Ishikawa (cell line): ENCODE measurements at regions not wholly inside any gene's neighbourhood (a gene's known extent, or its start where the extent isn't known, plus 50 kb on each side); places are given as distances from the start of the nearest gene placed in this dataset.

Experiments
- CEBPB ChIP-seq: IDR thresholded peaks from 2 replicates; pipeline ENCODE4 v1.6.1; 2012
- CREB1 ChIP-seq: IDR thresholded peaks from 2 replicates; pipeline ENCODE4 v1.6.1; 2012; ENCODE audit warnings: low read depth
- EGR1 ChIP-seq: IDR thresholded peaks from 2 replicates; pipeline ENCODE4 v1.6.1; 2012
- EP300 ChIP-seq: IDR thresholded peaks from 2 replicates; pipeline ENCODE4 v1.6.1; 2012; ENCODE audit warnings: borderline replicate concordance
- FOXM1 ChIP-seq: IDR thresholded peaks from 2 replicates; pipeline ENCODE4 v1.6.1; 2012; ENCODE audit warnings: low read depth, borderline replicate concordance
- NFIC ChIP-seq: IDR thresholded peaks from 2 replicates; pipeline ENCODE4 v1.6.1; 2012
- RAD21 ChIP-seq: IDR thresholded peaks from 2 replicates; pipeline ENCODE4 v1.6.1; 2012; ENCODE audit warnings: low read depth
- TAF1 ChIP-seq: IDR thresholded peaks from 2 replicates; pipeline ENCODE4 v1.6.1; 2012; ENCODE audit warnings: low read depth, mild to moderate bottlenecking
- TCF12 ChIP-seq: IDR thresholded peaks from 2 replicates; pipeline ENCODE4 v1.6.1; 2012; ENCODE audit warnings: low read depth
- TEAD4 ChIP-seq: IDR thresholded peaks from 2 replicates; pipeline ENCODE4 v1.6.1; 2012
- YY1 ChIP-seq: IDR thresholded peaks from 2 replicates; pipeline ENCODE4 v1.6.1; 2012; ENCODE audit warnings: low read depth
- ZBTB7A ChIP-seq: IDR thresholded peaks from 2 replicates; pipeline ENCODE4 v1.6.1; 2012; ENCODE audit warnings: low read depth
- TF ChIP-seq, protein P1 (sequence below): IDR thresholded peaks from 2 replicates; pipeline ENCODE4 v1.6.1; 2012; ENCODE audit warnings: low read depth, mild to moderate bottlenecking
- TF ChIP-seq, protein P2 (sequence below): IDR thresholded peaks from 2 replicates; pipeline ENCODE4 v1.6.1; 2012
- TF ChIP-seq, protein P3 (sequence below): IDR thresholded peaks from 2 replicates; pipeline ENCODE4 v1.6.1; 2012

DNA sequence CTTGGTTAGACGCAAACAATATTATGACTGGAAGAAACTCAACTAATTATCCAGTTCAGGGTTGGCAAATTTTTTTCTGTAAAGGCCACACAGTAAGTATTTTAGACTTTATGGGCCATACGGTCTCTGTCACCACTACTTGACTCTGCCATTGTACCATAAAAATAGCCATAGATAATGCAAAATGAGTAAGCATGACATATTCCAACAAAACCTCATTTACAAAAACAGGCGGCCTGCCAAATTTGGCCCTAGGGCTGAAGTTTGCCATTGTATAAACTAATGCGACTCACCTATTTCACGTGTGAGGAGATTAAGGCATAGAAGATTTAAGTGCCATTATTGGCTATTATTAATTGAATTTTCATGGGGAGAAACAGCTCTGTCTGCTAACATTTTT is 116.8 kb upstream of the CNTN6 start:
- TF ChIP-seq, protein P1, sequence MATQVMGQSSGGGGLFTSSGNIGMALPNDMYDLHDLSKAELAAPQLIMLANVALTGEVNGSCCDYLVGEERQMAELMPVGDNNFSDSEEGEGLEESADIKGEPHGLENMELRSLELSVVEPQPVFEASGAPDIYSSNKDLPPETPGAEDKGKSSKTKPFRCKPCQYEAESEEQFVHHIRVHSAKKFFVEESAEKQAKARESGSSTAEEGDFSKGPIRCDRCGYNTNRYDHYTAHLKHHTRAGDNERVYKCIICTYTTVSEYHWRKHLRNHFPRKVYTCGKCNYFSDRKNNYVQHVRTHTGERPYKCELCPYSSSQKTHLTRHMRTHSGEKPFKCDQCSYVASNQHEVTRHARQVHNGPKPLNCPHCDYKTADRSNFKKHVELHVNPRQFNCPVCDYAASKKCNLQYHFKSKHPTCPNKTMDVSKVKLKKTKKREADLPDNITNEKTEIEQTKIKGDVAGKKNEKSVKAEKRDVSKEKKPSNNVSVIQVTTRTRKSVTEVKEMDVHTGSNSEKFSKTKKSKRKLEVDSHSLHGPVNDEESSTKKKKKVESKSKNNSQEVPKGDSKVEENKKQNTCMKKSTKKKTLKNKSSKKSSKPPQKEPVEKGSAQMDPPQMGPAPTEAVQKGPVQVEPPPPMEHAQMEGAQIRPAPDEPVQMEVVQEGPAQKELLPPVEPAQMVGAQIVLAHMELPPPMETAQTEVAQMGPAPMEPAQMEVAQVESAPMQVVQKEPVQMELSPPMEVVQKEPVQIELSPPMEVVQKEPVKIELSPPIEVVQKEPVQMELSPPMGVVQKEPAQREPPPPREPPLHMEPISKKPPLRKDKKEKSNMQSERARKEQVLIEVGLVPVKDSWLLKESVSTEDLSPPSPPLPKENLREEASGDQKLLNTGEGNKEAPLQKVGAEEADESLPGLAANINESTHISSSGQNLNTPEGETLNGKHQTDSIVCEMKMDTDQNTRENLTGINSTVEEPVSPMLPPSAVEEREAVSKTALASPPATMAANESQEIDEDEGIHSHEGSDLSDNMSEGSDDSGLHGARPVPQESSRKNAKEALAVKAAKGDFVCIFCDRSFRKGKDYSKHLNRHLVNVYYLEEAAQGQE = no peak
- TF ChIP-seq, protein P2, sequence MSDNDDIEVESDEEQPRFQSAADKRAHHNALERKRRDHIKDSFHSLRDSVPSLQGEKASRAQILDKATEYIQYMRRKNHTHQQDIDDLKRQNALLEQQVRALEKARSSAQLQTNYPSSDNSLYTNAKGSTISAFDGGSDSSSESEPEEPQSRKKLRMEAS = no peak
- TF ChIP-seq TAF1 = no peak
- TF ChIP-seq NFIC = no peak

DNA sequence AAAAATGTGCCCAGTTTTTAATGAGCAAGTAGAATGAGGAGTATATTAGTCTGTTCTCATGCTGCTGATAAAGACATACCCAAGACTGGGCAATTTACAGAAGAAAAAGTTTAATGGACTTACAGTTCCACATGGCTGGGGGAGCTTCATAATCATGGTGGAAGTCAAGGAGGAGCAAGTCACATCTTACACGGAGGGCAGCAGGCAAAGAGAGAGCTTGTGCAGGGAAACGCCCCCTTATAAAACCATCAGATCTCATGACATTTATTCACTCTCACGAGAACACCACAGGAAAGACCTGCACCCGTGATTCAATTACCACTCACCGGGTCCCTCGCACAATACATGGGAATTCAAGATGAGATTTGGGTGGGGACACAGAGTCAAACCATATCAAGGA is 111.7 kb upstream of the CNTN6 start:
- no peak for TF ChIP-seq ZBTB7A
- TF ChIP-seq RAD21 = no peak
- no peak for TF ChIP-seq CREB1
- no peak for TF ChIP-seq FOXM1
- no peak for TF ChIP-seq NFIC

DNA sequence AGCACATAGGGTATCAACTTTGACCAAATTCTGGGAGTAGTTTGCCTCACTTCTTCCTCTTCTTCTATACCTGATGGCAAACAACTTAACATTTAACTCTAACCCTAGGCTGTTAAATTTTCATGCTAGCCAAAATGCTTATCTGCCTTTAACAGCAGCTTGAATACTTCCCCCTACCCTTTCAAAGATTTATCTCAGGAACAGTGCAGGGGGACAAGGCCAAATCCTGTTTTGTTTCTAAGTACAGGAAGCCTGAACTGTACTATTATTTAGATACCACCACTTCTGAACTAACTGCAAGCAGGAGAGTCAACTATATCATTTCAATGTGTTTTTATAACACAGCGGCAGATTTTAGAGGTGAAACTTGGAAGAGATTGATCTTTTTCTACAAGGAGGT is 104.0 kb upstream of the CNTN6 start:
- no peak for TF ChIP-seq ZBTB7A
- no peak for TF ChIP-seq FOXM1
- TF ChIP-seq YY1 = no peak
- no peak for TF ChIP-seq EGR1
- no peak for TF ChIP-seq TAF1
- TF ChIP-seq TEAD4 = no peak
- no peak for TF ChIP-seq TCF12
- TF ChIP-seq CREB1 = no peak

DNA sequence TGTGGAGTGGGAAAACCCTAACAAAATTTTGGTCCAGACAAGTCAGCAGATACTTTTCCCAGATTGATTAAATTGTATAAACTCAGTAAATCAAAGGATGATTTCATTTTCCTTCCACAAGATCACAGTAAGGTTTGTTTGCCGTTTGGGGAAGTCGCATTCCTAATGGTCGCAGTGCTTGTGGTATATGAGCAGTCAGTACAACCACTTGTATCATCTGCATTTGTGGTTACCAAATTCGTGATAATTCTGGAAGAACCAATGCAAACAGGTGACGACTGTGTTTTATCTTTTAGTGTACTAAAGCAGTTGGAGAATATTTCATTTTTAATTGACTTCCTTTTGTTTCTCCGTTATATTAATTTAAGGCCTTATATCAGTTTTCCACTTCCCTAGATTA is 100.0 kb upstream of the CNTN6 start:
- TF ChIP-seq, protein P1 = no peak
- TF ChIP-seq NFIC (no peak), TAF1 (no peak), YY1 (no peak), ZBTB7A (no peak), CEBPB (no peak), TCF12 (no peak), FOXM1 (no peak), EP300 (no peak), EGR1 (no peak)
- TF ChIP-seq, protein P2 = no peak

DNA sequence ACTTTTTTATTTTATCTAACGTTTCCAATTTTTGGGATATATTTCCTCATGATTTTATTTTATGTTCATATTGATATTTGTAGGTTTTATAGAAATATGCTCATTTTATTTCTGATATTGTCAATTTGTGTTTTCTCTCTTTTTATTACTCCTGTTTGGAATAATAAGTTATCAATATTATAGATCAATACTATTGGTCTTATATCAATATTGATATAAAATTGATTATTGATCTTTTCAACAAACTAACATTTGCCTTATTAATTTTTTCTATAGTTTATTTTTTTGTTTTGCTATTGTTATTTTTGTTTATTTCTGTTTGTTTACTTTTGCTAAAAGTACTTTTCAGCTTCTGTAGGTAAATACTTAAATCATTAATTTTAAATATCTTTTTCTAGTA is 90.8 kb upstream of the CNTN6 start:
- TF ChIP-seq, protein P1 = no peak
- TF ChIP-seq CREB1 = no peak
- no peak for TF ChIP-seq YY1
- no peak for TF ChIP-seq NFIC
- TF ChIP-seq TCF12 = no peak
- TF ChIP-seq EP300 = no peak

DNA sequence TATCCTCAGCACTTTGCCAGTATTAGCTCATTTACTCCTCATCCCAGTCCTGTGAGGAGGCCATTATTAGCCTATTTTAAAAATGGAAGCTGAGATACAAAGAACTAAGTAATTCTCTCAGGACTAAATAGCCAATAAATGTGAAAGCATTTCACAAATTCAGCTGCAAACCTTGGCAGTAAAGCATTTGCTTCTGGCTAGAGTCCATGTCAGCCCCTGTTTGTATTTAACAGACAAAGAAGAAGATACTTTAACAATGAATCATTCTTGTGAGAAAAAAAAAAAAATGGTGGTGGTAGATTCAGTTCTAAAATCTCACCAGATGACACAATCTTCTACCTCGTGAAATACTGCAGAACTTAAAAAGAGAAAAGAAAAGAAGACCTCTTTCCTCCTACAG is 85.0 kb upstream of the CNTN6 start:
- TF ChIP-seq YY1 (no peak), EP300 (no peak), ZBTB7A (no peak), CREB1 (no peak), TCF12 (no peak), TEAD4 (no peak), RAD21 (no peak), TAF1 (no peak), CEBPB (no peak), EGR1 (no peak), FOXM1 (no peak), NFIC (no peak)
- TF ChIP-seq, protein P2 = no peak
- TF ChIP-seq, protein P1 = no peak
- TF ChIP-seq, protein P3, sequence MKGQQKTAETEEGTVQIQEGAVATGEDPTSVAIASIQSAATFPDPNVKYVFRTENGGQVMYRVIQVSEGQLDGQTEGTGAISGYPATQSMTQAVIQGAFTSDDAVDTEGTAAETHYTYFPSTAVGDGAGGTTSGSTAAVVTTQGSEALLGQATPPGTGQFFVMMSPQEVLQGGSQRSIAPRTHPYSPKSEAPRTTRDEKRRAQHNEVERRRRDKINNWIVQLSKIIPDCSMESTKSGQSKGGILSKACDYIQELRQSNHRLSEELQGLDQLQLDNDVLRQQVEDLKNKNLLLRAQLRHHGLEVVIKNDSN = no peak
